Epithelial cell of prostate (primary cell): ENCODE measurements at regions not wholly inside any gene's neighbourhood (a gene's known extent, or its start where the extent isn't known, plus 50 kb on each side); places are given as distances from the start of the nearest gene placed in this dataset.

Experiments
- DNase-seq: peaks from one replicate; pipeline ENCODE4 v3.0.0-alpha.2; 2011; ENCODE audit warnings: low read depth, low spot score
- H3K27ac ChIP-seq: fragments of 450-650 bp; 2 replicates; pipeline ENCODE4 v1.5.1; 2017; ENCODE audit warnings: mild to moderate bottlenecking

- DNase-seq = no peak
- H3K27ac ChIP-seq = no peak overlapping the region
Observed at GRCh38 chr9:80893190-80893589, 796.2 kb downstream of the TLE1 start.

GRCh38 chr9:80892703-80893102 is 796.6 kb downstream of the TLE1 start:
- no peak for DNase-seq

DNA sequence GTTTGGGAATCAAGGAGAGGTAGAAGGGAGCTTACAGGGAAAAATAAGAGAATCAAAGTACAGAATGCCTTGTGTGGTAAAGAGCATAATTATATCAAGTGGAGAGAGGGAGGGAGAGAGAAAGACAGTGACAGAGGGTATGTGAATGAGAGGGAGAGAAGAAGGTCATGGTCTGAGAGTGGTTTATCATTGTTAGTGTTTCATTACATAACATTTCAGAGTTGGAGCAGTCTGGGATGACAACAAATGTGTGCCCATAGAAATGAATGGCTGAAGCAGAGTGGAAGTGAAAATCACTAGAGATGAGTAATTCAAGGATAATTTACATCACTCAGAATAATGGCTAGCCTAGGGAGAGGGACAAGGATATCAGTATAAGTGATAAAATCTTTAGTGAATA is 799.2 kb downstream of the TLE1 start:
- no peak for DNase-seq
- no peak overlapping the region for H3K27ac ChIP-seq

More at GRCh38 chr9:80892703-80893102, 796.6 kb downstream of the TLE1 start:
- H3K27ac ChIP-seq = no peak overlapping the region

DNA sequence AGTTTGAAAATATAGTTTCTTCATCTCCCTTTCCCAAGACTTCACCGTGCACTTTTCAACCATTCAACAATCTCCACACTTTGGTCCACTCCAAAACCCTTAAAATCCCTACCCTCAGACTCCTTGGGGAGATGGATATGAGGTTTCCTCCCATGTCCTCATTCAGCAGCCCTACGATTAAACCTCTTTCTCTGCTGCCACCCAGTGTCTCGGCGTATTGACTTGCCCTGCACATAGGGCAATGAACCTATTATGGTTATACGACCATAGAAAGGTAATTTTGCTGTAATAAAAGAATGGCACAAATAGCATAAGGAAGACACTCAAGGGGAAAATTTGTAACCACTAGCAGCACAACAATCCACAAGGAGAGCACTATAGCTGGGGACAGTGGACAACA is 803.5 kb downstream of the TLE1 start:
- H3K27ac ChIP-seq = no peak overlapping the region
- no peak for DNase-seq

GRCh38 chr9:80883826-80884579 is 805.3 kb downstream of the TLE1 start:
- H3K27ac ChIP-seq = no peak overlapping the region

GRCh38 chr9:80883426-80883825 is 805.9 kb downstream of the TLE1 start:
- DNase-seq = no peak
- H3K27ac ChIP-seq = no peak overlapping the region

More at GRCh38 chr9:80883826-80884579, 805.3 kb downstream of the TLE1 start:
- DNase-seq = no peak

- no peak overlapping the region for H3K27ac ChIP-seq
- DNase-seq = no peak
Observed at GRCh38 chr9:80881940-80882339, 807.4 kb downstream of the TLE1 start.

GRCh38 chr9:80881320-80881719 is 808.0 kb downstream of the TLE1 start:
- no peak for DNase-seq

GRCh38 chr9:80878556-80878955 is 810.8 kb downstream of the TLE1 start:
- DNase-seq = no peak
- no peak overlapping the region for H3K27ac ChIP-seq

More at GRCh38 chr9:80881320-80881719, 808.0 kb downstream of the TLE1 start:
- no peak overlapping the region for H3K27ac ChIP-seq

- no peak for DNase-seq
Observed at GRCh38 chr9:80875947-80876346, 813.4 kb downstream of the TLE1 start.

GRCh38 chr9:80874276-80874675 is 815.1 kb downstream of the TLE1 start:
- peak overlapping the region; percentile 14 for H3K27ac ChIP-seq
- DNase-seq = peak; percentile 39

More at GRCh38 chr9:80875947-80876346, 813.4 kb downstream of the TLE1 start:
- H3K27ac ChIP-seq = no peak overlapping the region

- peak overlapping the region; percentile 14 for H3K27ac ChIP-seq
- no peak for DNase-seq
Observed at GRCh38 chr9:80873861-80874260, 815.5 kb downstream of the TLE1 start.

DNA sequence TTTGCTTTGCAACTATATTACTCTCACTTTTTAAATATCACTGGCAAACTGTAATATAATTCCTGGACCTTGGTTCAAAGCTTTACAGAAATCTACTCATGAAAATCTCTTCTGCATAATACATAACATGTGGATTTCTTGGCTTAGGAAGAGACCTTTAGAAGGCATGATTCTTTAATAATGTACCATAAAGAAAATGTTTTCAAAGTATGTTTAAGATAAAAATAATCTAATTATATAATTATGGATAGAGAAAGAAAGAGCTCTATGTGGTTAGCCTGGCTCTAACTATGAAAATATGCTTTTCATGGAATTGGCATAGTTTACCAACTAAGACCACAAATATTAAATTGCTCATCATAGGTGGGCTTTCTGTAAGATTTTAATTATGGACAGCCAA is 817.8 kb downstream of the TLE1 start:
- DNase-seq = no peak
- no peak overlapping the region for H3K27ac ChIP-seq

- H3K27ac ChIP-seq = peak overlapping the region; percentile 78
- DNase-seq = peak; percentile 64
Observed at GRCh38 chr9:80867731-80868130, 821.6 kb downstream of the TLE1 start.

DNA sequence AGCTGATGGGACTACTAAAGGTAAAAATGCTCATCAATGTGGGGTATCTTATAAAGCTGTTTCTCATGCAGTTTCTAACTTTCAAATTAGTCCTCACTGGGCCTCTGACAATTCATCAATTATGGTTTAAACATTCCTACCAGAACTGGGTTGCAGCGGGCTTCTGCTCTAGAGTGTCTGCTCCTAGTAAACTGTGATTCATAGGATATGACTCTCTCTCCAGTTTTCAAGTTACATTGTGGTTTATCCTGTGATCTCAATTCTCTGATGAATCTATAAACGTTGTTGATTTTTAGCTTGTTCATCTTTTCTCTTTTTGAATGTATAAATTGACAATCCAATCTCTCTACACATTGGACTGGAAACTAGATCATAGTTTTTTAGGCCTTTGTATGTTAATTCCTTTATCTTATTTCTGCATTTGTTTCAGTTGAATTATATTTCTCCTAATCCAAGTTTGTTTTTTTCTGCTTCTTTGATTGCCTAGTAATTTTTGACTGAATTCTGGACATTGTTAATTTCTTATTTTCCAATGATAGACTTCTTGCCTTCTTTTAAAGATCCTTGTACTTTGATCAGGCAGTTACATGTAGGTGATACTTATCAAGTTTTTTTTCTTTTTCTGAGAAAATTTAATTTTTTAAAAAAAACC is 822.6 kb downstream of the TLE1 start:
- peak overlapping the region; percentile 78 for H3K27ac ChIP-seq
- peak; percentile 46 for DNase-seq

GRCh38 chr9:80866121-80866520 is 823.2 kb downstream of the TLE1 start:
- peak overlapping the region; percentile 78 for H3K27ac ChIP-seq
- DNase-seq = no peak

DNA sequence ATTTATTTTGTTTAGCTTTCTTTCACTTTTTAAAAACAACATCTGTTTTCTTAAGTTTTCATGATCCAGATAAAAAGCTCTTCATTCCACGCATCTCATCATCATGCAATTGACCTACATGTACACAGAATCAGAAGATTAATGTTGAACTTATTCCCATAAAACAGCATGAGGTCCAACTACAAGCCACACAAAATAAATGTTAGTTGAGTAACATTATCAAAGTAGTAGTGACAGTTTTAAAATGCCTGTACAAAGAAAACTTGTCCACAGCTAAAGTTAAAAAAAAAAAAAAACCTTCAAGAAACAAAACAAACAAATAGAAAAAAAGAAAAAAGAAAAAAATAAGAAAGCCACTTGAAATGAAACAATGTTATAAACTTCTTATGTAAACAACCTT is 846.3 kb downstream of the TLE1 start:
- H3K27ac ChIP-seq = no peak overlapping the region
- no peak for DNase-seq

DNA sequence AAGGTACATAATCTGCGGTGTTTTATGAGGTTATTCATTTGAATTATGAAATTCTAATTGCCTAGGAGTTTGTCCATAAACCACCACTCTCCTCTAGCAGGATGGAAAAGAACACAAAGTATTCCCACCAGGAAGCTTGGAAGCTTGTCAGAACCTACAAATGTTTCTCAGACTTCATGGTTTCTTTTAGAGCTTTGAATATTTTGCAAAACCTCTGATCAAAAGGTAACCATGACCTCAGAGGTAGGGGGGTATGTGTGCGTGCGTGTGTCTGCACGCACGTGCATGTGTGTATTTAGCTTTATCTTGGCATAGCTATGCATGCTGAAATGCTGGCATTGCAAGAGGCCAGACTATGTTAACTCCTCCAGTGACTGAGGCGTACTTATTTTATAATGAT is 847.0 kb downstream of the TLE1 start:
- no peak for DNase-seq
- no peak overlapping the region for H3K27ac ChIP-seq

GRCh38 chr9:80841888-80842287 is 847.5 kb downstream of the TLE1 start:
- no peak for DNase-seq
- no peak overlapping the region for H3K27ac ChIP-seq

DNA sequence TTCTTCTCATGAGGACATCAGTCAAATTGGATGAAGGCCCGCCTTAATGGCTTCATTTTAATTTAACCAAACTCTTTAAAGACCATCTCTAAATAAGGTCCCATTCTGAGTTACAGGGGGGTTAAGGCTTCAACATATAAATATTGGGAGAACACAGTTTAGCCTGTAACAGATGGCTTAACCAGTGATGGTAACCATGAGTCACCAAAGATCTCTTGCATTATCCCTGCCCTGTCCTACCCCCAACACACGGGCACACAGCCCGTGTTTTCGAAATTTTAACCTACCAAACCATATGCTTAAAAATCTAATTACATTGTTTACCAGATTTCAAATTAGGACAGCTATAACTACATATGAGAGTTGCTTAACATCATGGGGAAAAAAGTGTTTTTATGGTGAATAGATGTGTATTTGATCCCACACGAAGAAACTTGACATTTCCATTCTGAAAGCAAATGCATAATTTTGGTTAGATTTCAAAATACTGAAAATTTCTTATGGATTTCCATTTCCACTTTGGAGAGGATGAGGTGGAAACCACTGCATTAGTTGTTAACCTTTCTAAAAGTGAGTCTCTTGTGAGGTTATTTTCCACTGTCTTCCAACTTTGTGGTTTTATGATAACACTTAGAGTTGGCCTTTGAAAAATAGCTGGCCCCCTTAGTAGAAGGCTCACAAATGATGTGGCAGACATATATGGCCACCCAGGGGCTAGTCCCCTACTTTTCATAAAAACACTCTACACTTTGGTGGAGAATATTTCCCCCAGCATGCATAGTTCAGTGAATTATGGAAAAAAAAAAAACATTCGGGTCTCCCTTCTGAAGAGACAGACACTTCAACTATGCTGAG is 849.3 kb downstream of the TLE1 start:
- no peak for DNase-seq

GRCh38 chr9:80836013-80836412 is 853.3 kb downstream of the TLE1 start:
- no peak for DNase-seq
- no peak overlapping the region for H3K27ac ChIP-seq

More for the DNA sequence above, 849.3 kb downstream of the TLE1 start:
- H3K27ac ChIP-seq = no peak overlapping the region
